ENCODE measurements at regions not wholly inside any gene's neighbourhood (a gene's known extent, or its start where the extent isn't known, plus 50 kb on each side); places are given as distances from the start of the nearest gene placed in this dataset.

DNA sequence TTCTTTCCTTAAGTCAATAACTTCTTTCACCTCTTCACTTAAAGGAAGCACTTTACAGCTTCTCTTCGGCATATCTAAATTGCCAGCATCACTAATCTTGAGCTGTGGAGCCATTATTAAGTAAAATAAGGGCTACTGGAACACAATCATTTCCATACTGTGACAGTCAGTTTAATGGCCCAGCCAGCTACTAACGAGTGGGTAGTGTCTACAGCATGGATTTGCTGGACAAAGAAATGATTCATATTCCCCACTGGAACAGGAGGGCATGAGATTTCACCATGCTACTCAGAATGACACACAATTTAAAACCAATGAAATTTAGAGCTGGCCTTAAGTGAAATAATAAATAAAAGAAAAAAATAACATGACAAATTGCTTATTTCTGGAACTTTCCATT lies 72.1 kb downstream of the DDIT4L start:
- ChIA-PET CTCF (no interaction called here), POLR2A (no interaction called here)

More for the DNA sequence above, 72.1 kb downstream of the DDIT4L start:
- no peak overlapping the region for H3K27ac ChIP-seq (ENCODE audit: insufficient read depth, low read depth, low read length)
- intact Hi-C loops (cut with micrococcal nuclease), result no loop called here
- no peaks in the 10 kb centered on the region for H3K4me1 ChIP-seq (ENCODE audit: control insufficient read depth, extremely low read depth, insufficient read depth, low read length)
- no peak overlapping the region for H3K4me3 ChIP-seq (replicated peaks in 1 of 3; ENCODE audit: insufficient read depth in 1 of 3, low read depth in 1 of 3, low read length in 3 of 3)
- H3K27me3 ChIP-seq (ENCODE audit: control insufficient read depth in 2 of 2, insufficient read depth in 2 of 2, low read length in 2 of 2), result no peaks in the 10 kb centered on the region
- H3K36me3 ChIP-seq (ENCODE audit: control insufficient read depth in 2 of 2, extremely low read depth in 1 of 2, insufficient read depth in 2 of 2, low read length in 2 of 2), result no peaks in the 10 kb centered on the region
- H3K9me1 ChIP-seq (replicated peaks; ENCODE audit: control insufficient read depth, extremely low read depth, insufficient read depth, low read length), result no peaks in the 10 kb centered on the region
- BruUV-seq (replicated peaks), result no TSS peak
- no peak overlapping the region for H3K4me2 ChIP-seq (ENCODE audit: insufficient read depth, low read length)
- no peak for TF ChIP-seq POLR2A (IDR thresholded peaks at IDR 0.05; ENCODE audit: low read depth, low read length)
- TF ChIP-seq GATA2 (IDR thresholded peaks at IDR 0.05; ENCODE audit: insufficient read depth, insufficient read length, low read depth, low read length), result no peak
- TF ChIP-seq, protein P1, sequence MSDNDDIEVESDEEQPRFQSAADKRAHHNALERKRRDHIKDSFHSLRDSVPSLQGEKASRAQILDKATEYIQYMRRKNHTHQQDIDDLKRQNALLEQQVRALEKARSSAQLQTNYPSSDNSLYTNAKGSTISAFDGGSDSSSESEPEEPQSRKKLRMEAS (IDR thresholded peaks at IDR 0.05; ENCODE audit: insufficient read depth, insufficient read length), result no peak
- no peak for TF ChIP-seq EZH2 (IDR thresholded peaks at IDR 0.05; ENCODE audit: borderline replicate concordance, low read depth, low read length, severe bottlenecking)
- no peak for TF ChIP-seq FOS (IDR thresholded peaks at IDR 0.05; ENCODE audit: borderline replicate concordance, insufficient read depth, low read length)
- TF ChIP-seq, protein P2, sequence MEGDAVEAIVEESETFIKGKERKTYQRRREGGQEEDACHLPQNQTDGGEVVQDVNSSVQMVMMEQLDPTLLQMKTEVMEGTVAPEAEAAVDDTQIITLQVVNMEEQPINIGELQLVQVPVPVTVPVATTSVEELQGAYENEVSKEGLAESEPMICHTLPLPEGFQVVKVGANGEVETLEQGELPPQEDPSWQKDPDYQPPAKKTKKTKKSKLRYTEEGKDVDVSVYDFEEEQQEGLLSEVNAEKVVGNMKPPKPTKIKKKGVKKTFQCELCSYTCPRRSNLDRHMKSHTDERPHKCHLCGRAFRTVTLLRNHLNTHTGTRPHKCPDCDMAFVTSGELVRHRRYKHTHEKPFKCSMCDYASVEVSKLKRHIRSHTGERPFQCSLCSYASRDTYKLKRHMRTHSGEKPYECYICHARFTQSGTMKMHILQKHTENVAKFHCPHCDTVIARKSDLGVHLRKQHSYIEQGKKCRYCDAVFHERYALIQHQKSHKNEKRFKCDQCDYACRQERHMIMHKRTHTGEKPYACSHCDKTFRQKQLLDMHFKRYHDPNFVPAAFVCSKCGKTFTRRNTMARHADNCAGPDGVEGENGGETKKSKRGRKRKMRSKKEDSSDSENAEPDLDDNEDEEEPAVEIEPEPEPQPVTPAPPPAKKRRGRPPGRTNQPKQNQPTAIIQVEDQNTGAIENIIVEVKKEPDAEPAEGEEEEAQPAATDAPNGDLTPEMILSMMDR (IDR thresholded peaks at IDR 0.05; ENCODE audit: extremely low read depth in 1 of 2, insufficient read depth in 1 of 2, low read depth in 1 of 2, low read length in 2 of 2), result no peak
- TF ChIP-seq JUN (IDR thresholded peaks at IDR 0.05; ENCODE audit: borderline replicate concordance, insufficient read depth, insufficient read length, low read depth), result no peak
- no peak for TF ChIP-seq POLR2AphosphoS5 (IDR thresholded peaks at IDR 0.05; ENCODE audit: insufficient read depth, low read depth, low read length)
- no peak for TF ChIP-seq MYC (IDR thresholded peaks at IDR 0.05; ENCODE audit: low read depth, low read length)
- no peaks in the 10 kb centered on the region for H3K9me3 ChIP-seq (replicated peaks; ENCODE audit: control insufficient read depth, insufficient read depth, low read length)
- H3K9ac ChIP-seq (replicated peaks; ENCODE audit: extremely low read depth, insufficient read depth, low read length), result no peak overlapping the region
- H4K20me1 ChIP-seq (replicated peaks; ENCODE audit: control insufficient read depth, extremely low read depth, insufficient read depth, low read length), result no peaks in the 10 kb centered on the region
- no peaks in the 10 kb centered on the region for H3K79me2 ChIP-seq (ENCODE audit: control insufficient read depth, insufficient read depth, low read length)
- no peak for FAIRE-seq
- dilution Hi-C loops (cut with MboI; ENCODE audit: extremely low pct_ligation_motif_present, low sequenced_read_pairs), result no loop called here
- DNase-seq (ENCODE audit: low read depth, low spot score), result peak; percentile 22
- H2AFZ ChIP-seq (ENCODE audit: low read depth, low read length), result no peak overlapping the region
